Ovary (tissue), 3 donors: ENCODE measurements at regions not wholly inside any gene's neighbourhood (a gene's known extent, or its start where the extent isn't known, plus 50 kb on each side); places are given as distances from the start of the nearest gene placed in this dataset.

Source experiments
- EP300 ChIP-seq: sonication (generic); formaldehyde crosslinking; IDR thresholded peaks from one replicate; pipeline ENCODE4 v1.6.1; 2017; ENCODE audit warnings: antibody characterized with exemption
- POLR2A ChIP-seq: fragments of 450-650 bp; IDR thresholded peaks from one replicate; pipeline ENCODE4 v1.6.1; 2017; ENCODE audit warnings: antibody characterized with exemption, mild to moderate bottlenecking, moderate library complexity
- TF ChIP-seq, protein P1 (sequence below), 3 donors: fragments of 450-650 bp in 2 of 3; fragments of 200-600 bp in 1 of 3; IDR thresholded peaks; one replicate each; pipeline versions ENCODE4 v1.5.1 to v1.8.0; 2016 to 2022; ENCODE audit warnings: antibody characterized with exemption in 3 of 3, mild to moderate bottlenecking in 1 of 3
- donor health status: DM: no; HTN: no; CAD: no.

GRCh38 chr21:31552826-31553225, 106.7 kb upstream of the SOD1 start:
- TF ChIP-seq, protein P1, sequence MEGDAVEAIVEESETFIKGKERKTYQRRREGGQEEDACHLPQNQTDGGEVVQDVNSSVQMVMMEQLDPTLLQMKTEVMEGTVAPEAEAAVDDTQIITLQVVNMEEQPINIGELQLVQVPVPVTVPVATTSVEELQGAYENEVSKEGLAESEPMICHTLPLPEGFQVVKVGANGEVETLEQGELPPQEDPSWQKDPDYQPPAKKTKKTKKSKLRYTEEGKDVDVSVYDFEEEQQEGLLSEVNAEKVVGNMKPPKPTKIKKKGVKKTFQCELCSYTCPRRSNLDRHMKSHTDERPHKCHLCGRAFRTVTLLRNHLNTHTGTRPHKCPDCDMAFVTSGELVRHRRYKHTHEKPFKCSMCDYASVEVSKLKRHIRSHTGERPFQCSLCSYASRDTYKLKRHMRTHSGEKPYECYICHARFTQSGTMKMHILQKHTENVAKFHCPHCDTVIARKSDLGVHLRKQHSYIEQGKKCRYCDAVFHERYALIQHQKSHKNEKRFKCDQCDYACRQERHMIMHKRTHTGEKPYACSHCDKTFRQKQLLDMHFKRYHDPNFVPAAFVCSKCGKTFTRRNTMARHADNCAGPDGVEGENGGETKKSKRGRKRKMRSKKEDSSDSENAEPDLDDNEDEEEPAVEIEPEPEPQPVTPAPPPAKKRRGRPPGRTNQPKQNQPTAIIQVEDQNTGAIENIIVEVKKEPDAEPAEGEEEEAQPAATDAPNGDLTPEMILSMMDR (IDR thresholded peaks at IDR 0.05), result no peak
- TF ChIP-seq POLR2A (no peak), EP300 (no peak)
